Lung microvascular endothelial cell (primary cell): ENCODE measurements at regions not wholly inside any gene's neighbourhood (a gene's known extent, or its start where the extent isn't known, plus 50 kb on each side); places are given as distances from the start of the nearest gene placed in this dataset.
"Not testable (repeated sequence)": the region's sequence is repeated elsewhere in the genome, so short reads cannot be mapped to it uniquely, and the experiment has no call there.

Source experiments
- DNase-seq, 2 donors: peaks; one replicate each; pipeline versions ENCODE4 v3.0.0 to v3.0.0-alpha.2; 2010; ENCODE audit warnings: low read depth in 2 of 2

DNA sequence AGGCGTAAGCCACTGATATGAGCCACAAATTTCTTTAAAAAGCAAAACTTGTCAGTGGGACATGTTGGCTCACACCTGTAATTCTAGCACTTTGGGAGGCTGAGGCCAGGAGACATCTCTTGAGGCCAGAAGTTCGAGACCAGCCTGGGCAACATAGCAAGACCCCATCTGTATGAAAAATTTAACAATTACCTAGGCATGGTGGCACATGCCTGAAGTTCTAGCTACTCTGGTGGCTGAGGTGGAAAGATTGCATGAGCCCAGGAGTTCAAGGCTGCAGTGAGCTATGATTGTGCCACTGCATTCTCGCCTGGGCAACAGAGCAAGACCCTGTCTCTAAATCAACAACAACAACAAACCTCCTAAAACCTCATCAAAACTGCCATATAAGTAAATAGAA is 147.6 kb upstream of the BARHL2 start:
- no peak for DNase-seq

DNA sequence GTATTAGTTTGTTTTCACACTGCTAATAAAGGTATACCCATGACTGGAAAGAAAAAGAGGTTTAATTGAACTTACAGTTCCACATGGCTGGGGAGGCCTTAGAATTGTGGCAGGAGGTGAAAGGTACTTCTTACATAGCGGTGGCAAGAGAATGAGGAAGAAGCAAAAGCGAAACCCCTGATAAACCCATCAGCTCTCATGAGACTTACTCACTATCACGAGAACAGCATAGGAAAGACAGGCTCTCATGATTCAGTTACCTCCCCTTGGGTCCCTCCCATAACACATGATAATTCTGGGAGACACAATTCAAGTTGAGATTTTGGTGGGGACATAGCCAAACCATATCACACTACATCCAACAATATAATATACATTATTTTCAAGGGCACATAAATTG is 145.7 kb upstream of the BARHL2 start:
- DNase-seq: no peak

DNA sequence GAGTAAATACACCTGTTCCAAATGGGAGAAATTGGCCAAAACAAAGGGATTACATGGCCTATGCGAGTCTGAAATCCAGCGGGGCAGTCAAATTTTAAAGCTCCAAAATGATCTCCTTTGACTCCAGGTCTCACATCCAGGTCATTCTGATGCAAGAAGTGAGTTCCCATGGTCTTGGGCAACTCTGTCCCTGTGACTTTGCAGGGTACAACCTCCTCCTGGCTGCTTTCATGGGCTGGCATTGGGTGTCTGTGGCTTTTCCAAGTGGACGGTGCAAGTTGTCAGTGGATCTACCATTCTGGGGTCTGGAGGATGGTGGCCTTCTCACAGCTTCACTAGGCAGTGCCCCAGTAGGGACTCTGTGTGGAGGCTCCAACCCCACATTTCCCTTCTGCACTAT is 144.3 kb upstream of the BARHL2 start:
- DNase-seq: not testable (repeated sequence)

DNA sequence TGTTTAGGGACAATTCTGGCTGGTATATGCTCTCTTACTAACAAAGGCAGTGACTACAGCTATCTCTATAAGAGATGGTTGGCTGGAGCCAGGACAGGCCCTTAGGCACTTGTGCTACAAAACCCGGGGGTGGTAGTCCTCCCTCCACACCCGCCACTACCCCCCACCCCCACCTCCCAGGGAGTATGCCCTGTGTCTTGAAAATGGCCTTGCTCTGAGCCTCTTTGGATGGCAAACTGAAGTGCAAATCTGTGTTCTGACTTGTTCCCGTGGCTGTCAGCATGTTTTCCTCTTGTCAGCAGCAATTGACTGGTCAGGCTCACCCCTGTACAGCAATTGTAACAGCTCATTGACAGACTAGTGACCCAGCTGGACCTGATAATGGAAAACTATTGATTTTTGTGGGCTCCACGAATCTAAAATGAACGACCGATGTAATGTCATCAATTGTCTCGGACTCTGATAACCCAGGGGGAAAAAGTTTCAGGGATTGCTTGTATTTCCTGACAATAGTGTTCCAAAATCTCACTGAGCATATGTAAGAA is 139.4 kb upstream of the BARHL2 start:
- no peak for DNase-seq

DNA sequence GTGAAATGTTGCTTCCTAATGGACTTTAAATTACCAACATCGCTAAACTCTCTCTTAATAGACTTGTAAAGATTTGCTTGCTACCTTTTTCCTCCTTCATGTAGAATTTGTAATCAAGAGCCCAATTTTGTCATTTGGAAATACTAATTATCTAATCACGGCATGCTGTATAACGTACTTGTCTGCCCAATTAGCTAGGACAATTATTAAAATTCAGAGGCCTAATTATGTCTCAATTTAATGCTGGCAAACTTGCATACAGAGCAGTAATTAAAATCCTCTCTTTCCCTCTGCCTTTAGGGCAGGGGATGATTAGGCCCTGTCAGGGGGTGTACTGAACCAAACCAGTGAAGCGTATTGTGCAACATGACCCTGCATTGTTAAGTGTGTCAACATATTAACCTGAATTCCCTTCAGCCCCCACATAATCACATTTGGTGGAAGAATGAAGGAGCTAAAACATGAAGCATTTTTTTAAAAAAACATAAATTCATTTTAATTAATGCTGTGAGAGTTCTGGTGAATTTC is 137.4 kb upstream of the BARHL2 start:
- no peak for DNase-seq

DNA sequence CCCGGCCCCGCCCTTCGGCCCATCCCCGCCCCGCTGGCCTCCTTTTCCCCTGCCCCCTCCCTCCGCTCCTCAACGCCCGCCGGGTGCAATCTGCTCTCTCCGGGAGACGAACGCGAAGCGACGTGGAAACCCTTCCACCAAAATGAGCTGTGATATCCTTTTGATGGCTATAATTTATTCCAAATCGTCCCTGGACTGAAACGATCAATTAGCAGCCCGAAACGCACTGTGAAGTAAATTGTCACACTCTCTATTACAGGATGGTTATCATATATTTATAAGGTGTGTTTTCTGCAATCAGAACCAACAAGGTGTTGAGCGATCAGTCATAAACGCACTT is 134.6 kb upstream of the BARHL2 start:
- no peak for DNase-seq

DNA sequence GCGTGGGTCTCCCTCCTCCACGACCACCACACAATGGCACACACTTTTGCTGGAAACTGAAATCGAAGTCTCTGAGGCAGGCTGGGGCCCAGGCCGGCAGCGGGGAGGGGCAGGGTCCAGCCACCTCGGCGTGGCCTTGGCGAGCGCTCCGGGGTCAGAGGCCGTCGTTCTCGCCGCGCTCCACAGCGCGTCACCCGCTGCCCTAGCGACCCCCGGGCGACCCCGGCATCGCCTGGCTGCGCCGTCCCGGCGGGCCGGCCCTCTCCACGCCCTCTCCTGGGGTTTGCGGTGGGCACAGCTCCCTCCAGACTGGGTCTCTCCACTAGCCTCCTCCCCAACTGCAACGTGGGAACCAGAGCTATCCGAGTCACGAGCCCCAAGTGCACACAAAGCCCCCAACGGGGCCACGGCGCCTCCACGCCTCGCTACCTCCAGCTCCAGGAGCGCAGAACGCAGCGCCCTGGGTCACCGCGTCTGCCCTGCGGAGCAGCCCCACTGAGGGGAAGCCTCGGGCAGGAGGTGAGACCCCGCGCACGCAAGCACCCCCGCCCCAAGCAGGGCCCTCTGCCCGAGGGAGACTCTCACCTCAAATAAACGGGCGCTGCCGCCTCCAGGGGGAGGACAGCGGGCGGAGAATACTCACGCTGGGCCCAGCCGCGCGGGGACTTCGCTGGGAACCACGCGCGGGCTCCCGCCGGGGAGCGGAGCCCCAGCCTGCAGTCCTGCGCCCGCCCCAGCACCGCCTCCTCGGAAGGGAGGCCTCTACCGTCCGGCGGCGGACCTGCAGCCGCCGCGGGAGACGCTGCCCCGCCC is 134.0 kb upstream of the BARHL2 start:
- DNase-seq: peak; percentile 74 to 76

DNA sequence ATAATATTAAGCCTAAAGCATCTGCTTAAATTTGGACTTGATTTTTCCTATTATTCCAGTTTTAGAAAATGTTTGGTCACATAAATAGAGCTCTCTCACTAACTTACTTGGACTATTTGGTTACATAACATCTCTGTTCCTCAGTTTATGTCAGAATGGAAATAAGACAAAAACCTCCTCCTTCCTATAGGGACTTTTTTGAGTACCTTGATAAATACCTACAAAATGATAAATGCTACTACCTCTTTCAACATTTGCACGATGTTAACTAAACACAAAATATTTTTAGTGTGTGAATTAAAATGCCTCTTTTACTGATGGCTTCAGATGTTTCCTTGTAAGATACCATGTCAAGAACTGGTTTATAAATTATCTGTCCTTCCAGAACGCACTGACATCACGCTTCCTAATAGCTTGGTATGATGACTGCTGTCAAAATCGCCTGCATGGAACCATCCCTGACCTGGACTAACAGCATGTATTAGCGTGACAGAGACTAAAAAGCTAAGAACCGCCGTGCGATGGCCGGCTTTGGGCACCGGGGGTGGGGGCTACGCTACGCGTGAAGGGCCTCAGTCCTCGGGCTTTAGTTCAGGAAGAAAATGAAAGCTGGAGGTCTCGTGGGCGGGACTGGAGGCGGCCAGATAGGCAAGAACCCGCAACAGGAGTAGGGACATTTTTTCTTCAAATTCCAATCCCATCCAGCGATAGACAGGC is 133.2 kb upstream of the BARHL2 start:
- peak; percentile 11 to 13 for DNase-seq

DNA sequence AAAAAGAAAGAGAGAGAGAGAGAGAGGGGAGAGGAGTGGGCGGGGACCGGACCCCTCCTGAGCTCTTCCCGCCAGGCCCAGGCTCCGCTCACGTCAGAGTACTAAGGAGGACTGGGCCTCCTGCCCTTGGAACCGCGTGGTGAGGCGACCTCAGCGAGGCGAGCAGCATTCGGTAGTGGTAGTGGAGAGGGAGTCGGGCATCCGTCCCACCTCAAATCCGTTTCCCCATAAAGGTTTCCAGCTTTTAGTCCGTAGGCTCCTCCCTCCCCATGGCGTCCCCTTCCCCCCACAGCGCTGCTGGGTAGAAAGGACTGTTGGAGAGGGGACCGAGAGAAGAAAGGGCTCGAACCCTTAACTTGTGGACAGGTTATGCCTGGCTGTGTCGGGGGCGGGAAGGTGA is 124.4 kb upstream of the BARHL2 start:
- DNase-seq: no peak

DNA sequence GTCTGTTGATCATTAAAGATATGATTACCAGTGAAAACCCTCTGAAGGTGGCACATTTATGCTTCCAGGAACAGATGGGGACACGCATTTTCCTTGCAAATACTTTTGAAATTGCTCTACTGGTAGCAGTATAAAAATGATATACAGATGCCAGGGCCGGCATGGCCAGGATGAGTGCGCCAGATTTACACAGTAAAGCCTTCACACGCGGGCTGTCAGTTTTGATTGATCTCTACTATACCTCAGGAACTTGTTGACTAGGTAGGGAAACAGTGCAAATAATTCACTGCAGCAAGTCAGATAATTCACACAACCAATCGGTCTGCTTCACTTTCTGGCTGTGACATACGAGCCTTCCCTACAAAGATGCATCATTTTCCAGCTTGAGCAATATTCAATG is 123.2 kb upstream of the BARHL2 start:
- DNase-seq: no peak

DNA sequence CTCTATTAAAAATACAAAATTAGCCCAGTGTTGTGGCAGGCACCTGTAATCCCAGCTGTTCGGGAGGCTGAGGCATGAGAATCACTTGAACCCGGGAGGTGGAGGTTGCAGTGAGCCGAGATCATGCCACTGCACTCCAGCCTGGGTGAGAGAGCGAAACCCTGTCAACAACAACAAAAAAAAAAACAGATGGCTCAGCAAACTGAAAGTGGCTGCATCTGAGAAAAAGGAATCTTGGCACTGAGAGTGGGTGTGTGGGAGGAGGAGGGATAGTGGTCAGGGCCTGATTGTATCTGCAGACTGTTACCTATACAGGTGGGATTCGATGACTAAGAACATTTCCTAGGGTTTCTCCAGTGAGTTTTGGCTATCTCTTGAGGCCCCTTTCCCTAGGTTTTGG is 122.2 kb upstream of the BARHL2 start:
- DNase-seq: no peak

DNA sequence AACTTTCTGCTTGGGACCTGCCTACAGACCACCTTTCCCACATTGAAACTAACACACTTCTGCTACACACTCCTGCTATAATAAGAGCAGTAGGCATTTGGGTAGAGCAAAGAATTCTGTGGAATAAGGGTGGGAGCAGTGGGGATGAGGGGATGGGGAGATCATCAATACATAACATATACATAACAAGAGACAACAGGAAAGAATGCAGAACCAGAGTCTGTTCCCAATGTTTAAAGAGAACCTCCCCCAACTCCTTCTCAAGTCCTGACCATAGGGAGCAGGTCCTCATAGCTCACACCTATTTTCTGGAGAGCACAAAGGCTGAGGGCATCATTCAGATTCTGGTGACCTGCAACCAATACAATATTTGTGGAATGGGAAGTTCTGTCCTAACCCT is 121.6 kb upstream of the BARHL2 start:
- DNase-seq: no peak

DNA sequence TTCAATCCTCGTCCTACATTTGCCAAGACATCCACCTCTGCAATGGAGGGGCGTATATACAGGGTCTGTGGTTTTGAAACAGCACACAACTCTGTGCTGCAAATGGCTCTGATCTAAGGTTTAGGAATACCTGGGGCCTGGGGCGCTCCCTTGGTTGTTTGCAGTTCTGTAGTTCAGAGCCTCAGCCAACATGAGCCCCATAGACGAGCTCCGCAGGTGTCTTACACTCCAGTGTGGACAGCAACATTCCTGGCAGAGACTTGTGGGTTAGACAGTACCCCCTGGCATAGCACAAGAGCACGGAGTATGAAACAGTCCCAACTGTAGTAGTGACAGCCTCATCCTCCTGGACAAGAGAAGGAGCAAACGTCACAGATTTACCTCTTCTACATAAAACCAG is 120.3 kb upstream of the BARHL2 start:
- DNase-seq: no peak

DNA sequence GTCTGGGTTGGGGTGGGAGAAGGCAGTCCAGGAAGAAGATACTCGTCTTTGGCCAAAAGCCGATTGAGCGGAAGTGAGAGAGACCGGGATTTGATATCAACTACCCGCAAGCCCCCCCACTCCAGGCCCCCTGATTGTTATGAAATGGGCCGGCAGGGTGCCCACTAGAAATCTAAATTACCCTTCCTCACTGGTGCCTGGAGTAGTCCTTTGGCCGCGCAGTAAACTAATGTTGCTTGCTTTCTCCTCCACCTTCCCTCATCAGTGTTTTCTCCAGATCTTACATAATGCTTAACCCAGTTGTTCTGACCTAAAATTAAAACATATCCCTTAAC is 119.2 kb upstream of the BARHL2 start:
- no peak for DNase-seq

DNA sequence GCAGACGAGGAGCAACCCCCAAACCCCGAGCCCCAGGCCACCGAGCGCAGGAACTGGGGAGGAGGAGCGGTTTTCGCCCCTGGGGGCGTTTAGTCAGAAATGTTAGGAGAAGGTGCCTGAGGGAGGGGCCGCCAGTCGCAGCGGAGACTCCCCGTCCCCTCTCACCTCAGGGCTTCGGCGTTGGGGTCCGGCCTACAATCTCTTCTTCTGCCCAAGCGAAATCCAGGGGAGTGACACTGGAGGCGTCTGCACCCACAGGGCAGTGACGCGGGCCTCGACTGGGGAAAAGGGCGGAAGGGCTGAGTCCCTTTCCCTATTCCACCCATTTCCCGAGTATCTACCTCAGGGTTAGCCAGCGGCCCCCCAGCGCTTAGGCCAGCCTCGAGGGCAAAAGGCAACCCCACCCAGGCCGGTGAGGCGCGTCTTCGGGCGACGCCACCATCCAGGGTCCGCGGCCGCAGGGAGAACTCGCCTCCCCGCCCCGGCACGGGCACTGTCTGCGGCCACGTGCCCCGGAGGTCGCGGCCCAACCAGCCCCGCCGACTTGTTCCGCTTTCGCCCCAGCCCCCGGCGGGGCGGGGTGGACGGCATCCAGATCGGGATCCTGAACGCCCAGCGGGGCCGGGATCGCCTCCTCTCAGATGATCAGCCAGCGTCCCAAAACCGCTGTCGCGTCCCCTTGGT is 118.7 kb upstream of the BARHL2 start:
- DNase-seq: no peak

DNA sequence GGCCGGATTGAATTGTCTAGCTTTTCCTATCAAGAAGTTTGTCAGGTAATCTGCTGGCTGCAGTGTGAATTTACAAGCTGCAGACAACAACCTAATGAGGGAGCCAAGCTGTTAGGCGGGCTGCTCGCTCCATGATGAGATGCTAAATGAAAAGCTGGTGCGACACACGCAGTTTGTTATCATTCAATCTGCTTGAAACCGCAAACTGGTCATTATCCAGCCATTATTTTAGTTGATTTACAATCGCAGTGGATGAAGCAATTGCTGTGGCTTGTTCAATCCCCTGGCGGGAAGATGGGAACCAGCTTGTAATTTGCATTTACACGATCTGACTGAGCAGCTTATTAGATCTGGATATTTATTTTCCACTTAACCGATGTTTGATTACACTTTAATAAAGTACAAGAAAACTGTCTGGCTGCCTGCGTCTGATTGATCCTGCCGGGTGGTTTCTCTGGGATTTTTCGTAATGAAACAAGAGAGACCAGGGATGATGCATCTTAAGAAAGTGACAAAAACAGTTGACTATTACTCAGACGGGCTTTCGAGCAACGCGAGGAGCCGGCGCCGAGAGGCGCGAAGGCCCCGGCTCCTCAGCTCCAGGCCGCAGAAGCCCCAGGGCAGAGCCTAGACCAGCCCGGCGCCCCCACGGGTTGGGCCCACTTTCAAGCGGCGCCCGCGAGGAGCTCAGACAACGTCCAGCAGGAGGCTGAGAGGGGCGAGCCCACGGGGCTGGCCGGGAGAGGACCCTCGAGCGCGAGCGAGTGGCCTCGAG is 118.0 kb upstream of the BARHL2 start:
- DNase-seq: no peak

DNA sequence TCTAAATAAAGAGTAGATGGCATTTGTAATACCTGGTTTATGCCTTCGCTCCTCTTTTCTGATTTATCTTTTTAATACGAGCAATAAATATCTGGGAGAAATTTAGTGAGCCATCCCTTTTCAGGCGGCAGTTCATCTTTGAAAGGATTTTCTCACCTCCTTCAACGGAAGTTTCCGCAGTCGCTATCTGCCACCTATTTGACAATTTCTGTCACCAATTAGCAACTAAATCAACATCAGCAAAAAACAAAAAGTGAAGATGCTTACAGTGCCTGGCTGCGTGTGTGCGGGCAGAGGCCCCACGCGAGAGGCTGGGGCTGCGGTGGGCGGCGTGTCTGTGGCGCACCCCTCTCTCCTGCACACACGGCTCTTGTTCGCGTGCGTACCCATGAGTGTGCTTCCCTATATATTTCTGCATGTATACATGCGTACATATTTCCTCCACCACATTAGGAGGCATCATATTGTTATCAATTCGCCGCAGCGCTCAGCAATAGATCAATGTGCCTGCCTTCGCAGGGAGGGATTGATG is 117.3 kb upstream of the BARHL2 start:
- DNase-seq: no peak

DNA sequence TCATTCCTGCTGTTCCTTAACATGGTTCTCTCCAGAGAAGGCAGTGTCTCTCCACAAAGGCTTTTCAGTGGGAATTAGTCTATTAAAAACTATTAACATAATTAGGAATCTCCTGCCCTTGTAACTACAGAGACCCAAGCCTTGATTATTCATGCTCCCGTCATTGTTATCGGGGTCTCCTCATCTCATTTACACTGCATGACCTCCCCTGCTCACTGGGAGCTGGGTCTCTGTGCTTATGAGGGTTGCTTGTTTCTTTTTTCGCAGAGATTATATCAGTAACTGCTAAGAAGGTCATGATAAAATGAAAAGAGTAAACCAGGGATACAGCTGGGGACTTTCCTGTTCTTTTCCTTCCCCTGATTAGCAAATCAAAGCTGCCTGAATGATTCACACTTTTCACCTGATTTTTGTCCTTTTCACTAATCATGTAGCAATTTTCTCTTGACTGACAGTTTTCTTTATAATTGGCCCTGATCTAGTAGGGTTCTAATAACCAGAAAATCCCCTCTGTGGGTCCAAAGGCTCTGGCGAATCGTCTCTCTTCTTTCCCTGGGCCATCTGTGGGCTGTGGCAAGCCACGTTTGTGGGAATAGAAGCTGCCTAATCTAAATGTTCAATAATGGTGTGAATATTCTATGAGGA is 116.5 kb upstream of the BARHL2 start:
- no peak for DNase-seq

DNA sequence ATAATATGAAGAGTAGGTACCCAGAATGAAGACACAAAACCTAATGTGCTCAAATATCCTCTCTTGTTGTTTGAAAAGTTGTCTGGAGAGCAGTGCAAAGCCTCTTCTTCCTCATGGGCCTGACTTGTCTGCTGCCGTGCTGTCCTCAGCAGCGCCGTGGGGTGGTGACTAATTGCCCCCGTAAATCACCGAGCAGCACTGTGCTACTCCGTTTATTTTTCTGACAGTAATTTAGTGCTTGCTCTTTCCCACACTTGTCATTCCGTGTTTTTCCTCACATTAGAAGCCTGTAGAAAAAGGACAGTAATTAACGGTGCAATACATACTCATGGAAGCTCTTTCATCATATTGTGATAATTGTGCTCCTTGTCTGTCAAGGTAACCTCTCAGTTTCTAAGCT is 114.8 kb upstream of the BARHL2 start:
- DNase-seq: no peak

DNA sequence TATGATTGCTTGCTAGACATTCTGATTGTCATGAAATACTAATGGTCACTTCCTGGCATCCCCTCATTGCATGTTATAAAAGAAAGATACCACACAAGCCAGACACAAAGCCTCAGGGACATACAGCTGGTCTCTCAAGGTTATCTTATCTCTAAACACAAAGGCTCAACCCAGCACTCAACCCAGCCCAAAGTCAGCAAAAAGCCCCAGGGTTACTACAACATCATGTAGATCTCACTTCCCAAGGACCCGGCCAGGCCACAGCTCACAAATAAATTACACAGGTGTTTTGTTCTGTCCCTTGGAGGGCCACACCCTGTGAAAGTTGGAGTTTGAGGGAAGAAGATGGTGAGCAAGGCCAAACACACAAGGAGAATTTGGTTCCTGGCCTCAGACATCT is 109.7 kb upstream of the BARHL2 start:
- DNase-seq: no peak

DNA sequence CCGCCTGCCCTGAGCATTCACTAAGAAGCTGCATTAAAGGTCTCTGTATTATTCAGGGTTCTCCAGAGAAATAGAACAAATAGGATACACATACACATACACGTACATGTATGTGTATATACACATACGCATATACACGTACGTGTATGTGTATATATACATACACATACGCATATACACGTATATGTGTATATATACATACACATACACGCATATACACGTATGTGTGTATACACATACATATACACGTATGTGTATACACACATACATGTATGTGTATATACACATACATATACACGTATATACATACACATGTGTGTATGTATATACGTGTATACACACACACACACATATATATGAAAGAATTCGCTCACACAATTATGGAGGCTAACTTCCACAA is 108.9 kb upstream of the BARHL2 start:
- no peak for DNase-seq
